H9 (cell line): ENCODE measurements at regions not wholly inside any gene's neighbourhood (a gene's known extent, or its start where the extent isn't known, plus 50 kb on each side); places are given as distances from the start of the nearest gene placed in this dataset.

Experiments
- DNase-seq: peaks from one replicate; pipeline ENCODE4 v3.0.0-alpha.2; 2017
- H2AFZ ChIP-seq: one replicate; pipeline ENCODE4 v1.6.1; 2013; ENCODE audit warnings: mild to moderate bottlenecking, low read length, control low read depth, moderate library complexity
- H2AK5ac ChIP-seq: 2 replicates; pipeline ENCODE4 v1.6.1; 2013; ENCODE audit warnings: low read length, control low read depth, mixed read lengths; ENCODE audit not compliant: insufficient read length
- H2BK120ac ChIP-seq: one replicate; pipeline ENCODE4 v1.6.1; 2013; ENCODE audit warnings: low read depth, mild to moderate bottlenecking, low read length, control low read depth, inconsistent platforms; ENCODE audit not compliant: poor library complexity, severe bottlenecking
- H2BK12ac ChIP-seq: 2 replicates; pipeline ENCODE4 v1.6.1; 2013; ENCODE audit warnings: low read length, control low read depth, mixed read lengths, low read depth; ENCODE audit not compliant: insufficient read length
- H2BK15ac ChIP-seq: 2 replicates; pipeline ENCODE4 v1.6.1; 2013; ENCODE audit warnings: low read depth, low read length, control low read depth
- H2BK20ac ChIP-seq: one replicate; pipeline ENCODE4 v1.6.1; 2013; ENCODE audit warnings: low read depth, mild to moderate bottlenecking, low read length, control low read depth, inconsistent platforms; ENCODE audit not compliant: poor library complexity, severe bottlenecking
- H2BK5ac ChIP-seq: 2 replicates; pipeline ENCODE4 v1.6.1; 2013; ENCODE audit warnings: low read length, control low read depth, mixed read lengths; ENCODE audit not compliant: insufficient read length
- H3K14ac ChIP-seq: 2 replicates; pipeline ENCODE4 v1.6.1; 2013; ENCODE audit warnings: low read length, control low read depth; ENCODE audit not compliant: insufficient read depth
- H3K18ac ChIP-seq: 2 replicates; pipeline ENCODE4 v1.6.1; 2013; ENCODE audit warnings: low read depth, mild to moderate bottlenecking, mixed read lengths, low read length, control low read depth; ENCODE audit not compliant: insufficient read length
- H3K23ac ChIP-seq: 2 replicates; pipeline ENCODE4 v1.6.1; 2013; ENCODE audit warnings: low read length, control low read depth, mixed read lengths, low read depth; ENCODE audit not compliant: insufficient read length
- H3K23me2 ChIP-seq: 2 replicates; pipeline ENCODE4 v1.6.1; 2013; ENCODE audit warnings: low read depth, mild to moderate bottlenecking, mixed read lengths, low read length, control low read depth; ENCODE audit not compliant: insufficient read length, poor library complexity, severe bottlenecking
- H3K27ac ChIP-seq: 2 replicates; pipeline ENCODE4 v1.5.1; 2013; ENCODE audit warnings: low read length, control low read depth, mixed read lengths, low read depth; ENCODE audit not compliant: insufficient read length
- H3K27me3 ChIP-seq: 2 replicates; pipeline ENCODE4 v1.6.1; 2013; ENCODE audit warnings: low read length, control low read depth, inconsistent platforms; ENCODE audit not compliant: insufficient read depth
- H3K4ac ChIP-seq: 2 replicates; pipeline ENCODE4 v1.6.1; 2013; ENCODE audit warnings: low read depth, mild to moderate bottlenecking, control low read depth, inconsistent platforms, low read length, moderate library complexity
- H3K4me1 ChIP-seq: 2 replicates; pipeline ENCODE4 v1.6.1; 2013; ENCODE audit warnings: low read length, control low read depth, inconsistent platforms; ENCODE audit not compliant: insufficient read depth
- H3K4me2 ChIP-seq: 2 replicates; pipeline ENCODE4 v1.6.1; 2013; ENCODE audit warnings: low read length, control low read depth, mixed read lengths; ENCODE audit not compliant: insufficient read length, insufficient read depth
- H3K56ac ChIP-seq: 2 replicates; pipeline ENCODE4 v1.6.1; 2013; ENCODE audit warnings: low read depth, mild to moderate bottlenecking, mixed read lengths, low read length, control low read depth; ENCODE audit not compliant: insufficient read length
- H3K79me1 ChIP-seq: 2 replicates; pipeline ENCODE4 v1.6.1; 2013; ENCODE audit warnings: low read depth, mild to moderate bottlenecking, moderate library complexity, low read length, control low read depth, inconsistent platforms; ENCODE audit not compliant: insufficient read depth, poor library complexity, severe bottlenecking
- H3K79me2 ChIP-seq: 2 replicates; pipeline ENCODE4 v1.6.1; 2013; ENCODE audit warnings: low read length, control low read depth, inconsistent platforms; ENCODE audit not compliant: insufficient read depth
- H3K9ac ChIP-seq: 2 replicates; pipeline ENCODE4 v1.6.1; 2013; ENCODE audit warnings: low read length, control low read depth, mixed read lengths; ENCODE audit not compliant: insufficient read length; ENCODE audit errors: extremely low read depth
- H3K9me3 ChIP-seq: one replicate; pipeline ENCODE4 v1.6.1; 2013; ENCODE audit warnings: low read depth, low read length, inconsistent platforms; ENCODE audit not compliant: control insufficient read depth
- H3T11ph ChIP-seq: one replicate; pipeline ENCODE4 v1.6.1; 2013; ENCODE audit warnings: mild to moderate bottlenecking, low read length, control low read depth, inconsistent platforms
- H4K20me1 ChIP-seq: one replicate; pipeline ENCODE4 v1.6.1; 2013; ENCODE audit not compliant: control insufficient read depth, insufficient read length, insufficient read depth
- H4K5ac ChIP-seq: 2 replicates; pipeline ENCODE4 v1.6.1; 2013; ENCODE audit warnings: low read depth, mild to moderate bottlenecking, mixed read lengths, low read length, control low read depth; ENCODE audit not compliant: insufficient read length
- H4K8ac ChIP-seq: replicated peaks from 2 replicates; pipeline ENCODE4 v1.6.1; 2013; ENCODE audit warnings: low read length, control low read depth, mixed read lengths, low read depth; ENCODE audit not compliant: insufficient read length
- H4K91ac ChIP-seq: 2 replicates; pipeline ENCODE4 v1.6.1; 2013; ENCODE audit warnings: low read depth, mild to moderate bottlenecking, moderate library complexity, mixed read lengths, low read length, control low read depth; ENCODE audit not compliant: insufficient read length
- H3K27ac Mint-ChIP-seq, 3 experiments: 2 replicates in 2 of 3; 3 replicates in 1 of 3; pipeline ENCODE4 v1.8.0; 2020 to 2021; ENCODE audit warnings: mixed read lengths in 3 of 3, mild to moderate bottlenecking in 1 of 3, moderate library complexity in 1 of 3
- H3K27me3 Mint-ChIP-seq: 2 replicates; pipeline ENCODE4 v1.8.0; 2021; ENCODE audit warnings: low read depth, mild to moderate bottlenecking, moderate library complexity, mixed read lengths
- H3K36me3 Mint-ChIP-seq, 3 experiments: 2 replicates in 2 of 3; 3 replicates in 1 of 3; pipeline ENCODE4 v1.8.0; 2020 to 2021; ENCODE audit warnings: low read depth in 3 of 3, mixed read lengths in 3 of 3; ENCODE audit not compliant: insufficient read depth in 1 of 3
- H3K4me1 Mint-ChIP-seq, 2 experiments: 2 replicates each; pipeline ENCODE4 v1.8.0; 2020; ENCODE audit warnings: mixed read lengths in 2 of 2
- H3K4me3 Mint-ChIP-seq, 2 experiments: 2 replicates in 1 of 2; 3 replicates in 1 of 2; pipeline ENCODE4 v1.8.0; 2020 to 2021; ENCODE audit warnings: mild to moderate bottlenecking in 2 of 2, mixed read lengths in 2 of 2, moderate library complexity in 1 of 2
- H3K9me3 Mint-ChIP-seq, 2 experiments: 2 replicates in 1 of 2; 3 replicates in 1 of 2; pipeline ENCODE4 v1.8.0; 2020; ENCODE audit warnings: mild to moderate bottlenecking in 2 of 2, mixed read lengths in 2 of 2, moderate library complexity in 1 of 2
- CTCF ChIP-seq: fragments of 200-600 bp; sonication (generic); conservative IDR thresholded peaks from 3 replicates; pipeline ENCODE4 v1.8.0; 2021; ENCODE audit warnings: antibody characterized with exemption, mild to moderate bottlenecking
- WGBS: extraction: QIAGEN DNeasy Blood & Tissue Kit; methylation state at CpG from one replicate; pipeline ENCODE4 v1.1.7; 2013; ENCODE audit warnings: missing lambda C conversion rate, low lambda C conversion rate, mixed read lengths; ENCODE audit not compliant: insufficient read length; ENCODE audit errors: extremely low coverage; 5-methylcytosine and 5-hydroxymethylcytosine counted together

DNA sequence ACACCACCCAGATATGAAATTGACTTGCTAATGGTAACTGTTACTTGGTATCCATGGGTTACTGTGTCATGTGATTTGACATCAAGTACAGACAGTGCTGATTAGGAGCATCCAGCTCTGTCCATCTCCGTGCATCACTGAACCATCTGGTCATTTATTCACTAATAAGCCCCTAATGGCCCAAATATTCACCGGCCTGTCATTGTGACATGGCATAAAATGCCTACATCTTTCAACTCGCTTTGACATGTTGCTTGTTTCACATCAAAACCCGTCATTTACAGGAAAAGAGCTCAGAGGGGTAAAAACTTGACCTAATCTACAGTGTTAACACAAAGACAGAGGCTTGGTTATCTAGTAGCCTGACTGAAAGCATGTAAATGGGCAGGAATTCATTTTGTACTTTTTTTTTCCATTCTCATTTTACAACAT lies 308.9 kb upstream of the ATP5MC3 start:
- no peaks in the 10 kb centered on the region for H3K9me3 ChIP-seq
- H4K91ac ChIP-seq: no peak overlapping the region
- no peaks in the 10 kb centered on the region; the same call in 1 of the 2 replicates for H3K4me1 ChIP-seq
- H2BK20ac ChIP-seq: no peak overlapping the region
- no peak overlapping the region for H3K9ac ChIP-seq
- no peaks in the 10 kb centered on the region for H3K79me2 ChIP-seq
- Mint-ChIP-seq H3K36me3 (no peaks in the 10 kb centered on the region; a peak in 1 of 7 replicates), H3K4me1 (peaks cover 3% of the 10 kb centered on the region in 2 experiments; a peak in 1 of 4 replicates), H3K9me3 (peaks cover 0 to 2% of the 10 kb centered on the region in 2 experiments; a peak in 2 of 5 replicates), H3K27me3 (no peaks in the 10 kb centered on the region), H3K4me3 (no peak overlapping the region), H3K27ac (no peak overlapping the region)
- H3K27ac ChIP-seq: no peak overlapping the region
- no peak overlapping the region for H2BK15ac ChIP-seq
- H3K23ac ChIP-seq: no peak overlapping the region
- H4K20me1 ChIP-seq: no peaks in the 10 kb centered on the region
- no peak overlapping the region for H2BK120ac ChIP-seq
- no peak overlapping the region for H3T11ph ChIP-seq
- no peaks in the 10 kb centered on the region for H3K27me3 ChIP-seq
- no peak overlapping the region for H4K5ac ChIP-seq
- no CpG with 5 or more reads among the region's 4 CpGs for WGBS
- DNase-seq: no peak
- H2AFZ ChIP-seq: no peak overlapping the region
- H3K18ac ChIP-seq: no peak overlapping the region
- H2AK5ac ChIP-seq: no peak overlapping the region
- H2BK5ac ChIP-seq: no peak overlapping the region
- H3K14ac ChIP-seq: no peak overlapping the region
- H4K8ac ChIP-seq: no peak overlapping the region
- no peaks in the 10 kb centered on the region for H3K79me1 ChIP-seq
- no peak overlapping the region for H3K4ac ChIP-seq
- no peak overlapping the region for H2BK12ac ChIP-seq
- TF ChIP-seq CTCF: no peak
- H3K56ac ChIP-seq: no peak overlapping the region
- no peaks in the 10 kb centered on the region for H3K23me2 ChIP-seq
- no peak overlapping the region for H3K4me2 ChIP-seq
